Muscle of leg (tissue), 3 donors: ENCODE measurements at regions not wholly inside any gene's neighbourhood (a gene's known extent, or its start where the extent isn't known, plus 50 kb on each side); places are given as distances from the start of the nearest gene placed in this dataset.
"Not testable (repeated sequence)": the region's sequence is repeated elsewhere in the genome, so short reads cannot be mapped to it uniquely, and the experiment has no call there.

Experiments used
- DNase-seq: peaks from one replicate; pipeline ENCODE4 v3.0.0; 2013
- H3K27ac ChIP-seq: one replicate; pipeline ENCODE4 v1.5.1; 2013; ENCODE audit warnings: mild to moderate bottlenecking, low read length, control low read depth
- H3K27me3 ChIP-seq: one replicate; pipeline ENCODE4 v1.6.1; 2013; ENCODE audit warnings: low read length; ENCODE audit not compliant: control insufficient read depth, insufficient read depth
- H3K36me3 ChIP-seq: one replicate; pipeline ENCODE4 v1.6.1; 2013; ENCODE audit warnings: low read length; ENCODE audit not compliant: control insufficient read depth, insufficient read depth
- H3K4me1 ChIP-seq: one replicate; pipeline ENCODE4 v1.6.1; 2013; ENCODE audit warnings: low read length; ENCODE audit not compliant: control insufficient read depth, insufficient read depth
- H3K4me3 ChIP-seq: one replicate; pipeline ENCODE4 v1.5.1; 2013; ENCODE audit warnings: low read length, control low read depth
- H3K9me3 ChIP-seq: replicated peaks from 2 replicates; pipeline ENCODE4 v1.6.1; 2013; ENCODE audit warnings: low read depth, low read length; ENCODE audit not compliant: control insufficient read depth
- WGBS: methylation state at CpG from one replicate; pipeline ENCODE4 v1.1.5; 2013; ENCODE audit warnings: missing lambda C conversion rate; ENCODE audit not compliant: insufficient coverage; 5-methylcytosine and 5-hydroxymethylcytosine counted together

- no peak overlapping the region for H3K4me3 ChIP-seq
- no CpG with 5 or more reads among the region's 5 CpGs for WGBS
- H3K36me3 ChIP-seq, result no peaks in the 10 kb centered on the region
- no peak for DNase-seq
- H3K9me3 ChIP-seq, result no peaks in the 10 kb centered on the region
- no peaks in the 10 kb centered on the region for H3K27me3 ChIP-seq
- no peak overlapping the region for H3K27ac ChIP-seq
- H3K4me1 ChIP-seq, result no peaks in the 10 kb centered on the region
These were observed 81.8 kb upstream of the GJB6 start for GRCh38 chr13:20313896-20314295.

- DNase-seq, result no peak
- no peaks in the 10 kb centered on the region for H3K9me3 ChIP-seq
- WGBS, result 74% methylated on average over 4 of the region's 5 CpGs
- H3K4me3 ChIP-seq, result no peak overlapping the region
- no peaks in the 10 kb centered on the region for H3K27me3 ChIP-seq
- no peak overlapping the region for H3K27ac ChIP-seq
- no peaks in the 10 kb centered on the region for H3K36me3 ChIP-seq
- H3K4me1 ChIP-seq, result no peaks in the 10 kb centered on the region
These were observed 80.2 kb upstream of the GJB6 start for GRCh38 chr13:20312292-20312691.

GRCh38 chr13:20311596-20311995 is 79.5 kb upstream of the GJB6 start:
- Histone ChIP-seq H3K27ac (no peak overlapping the region), H3K27me3 (no peaks in the 10 kb centered on the region), H3K36me3 (no peaks in the 10 kb centered on the region), H3K4me1 (no peaks in the 10 kb centered on the region), H3K9me3 (no peaks in the 10 kb centered on the region), H3K4me3 (no peak overlapping the region)
- 50% methylated on average over 1 of the region's 2 CpGs for WGBS
- no peak for DNase-seq

GRCh38 chr13:20311022-20311421 is 78.9 kb upstream of the GJB6 start:
- Histone ChIP-seq H3K4me3 (no peak overlapping the region), H3K27me3 (no peaks in the 10 kb centered on the region), H3K27ac (no peak overlapping the region), H3K36me3 (no peaks in the 10 kb centered on the region), H3K9me3 (no peaks in the 10 kb centered on the region), H3K4me1 (no peaks in the 10 kb centered on the region)
- WGBS, result no CpG with 5 or more reads among the region's 2 CpGs
- no peak for DNase-seq

- no peak for DNase-seq
- Histone ChIP-seq H3K9me3 (no peaks in the 10 kb centered on the region), H3K27ac (no peak overlapping the region), H3K27me3 (peaks cover 18% of the 10 kb centered on the region), H3K4me3 (no peak overlapping the region), H3K4me1 (peaks cover 6% of the 10 kb centered on the region), H3K36me3 (no peaks in the 10 kb centered on the region)
- 82% methylated on average over 3 of the region's 6 CpGs for WGBS
These were observed 73.9 kb upstream of the GJB6 start for GRCh38 chr13:20306039-20306438.

GRCh38 chr13:20305587-20305986 is 73.5 kb upstream of the GJB6 start:
- no peak overlapping the region for H3K4me3 ChIP-seq
- peaks cover 18% of the 10 kb centered on the region for H3K27me3 ChIP-seq
- WGBS, result no CpG with 5 or more reads among the region's 2 CpGs
- no peaks in the 10 kb centered on the region for H3K9me3 ChIP-seq
- peaks cover 6% of the 10 kb centered on the region for H3K4me1 ChIP-seq
- H3K27ac ChIP-seq, result no peak overlapping the region
- DNase-seq, result no peak
- no peaks in the 10 kb centered on the region for H3K36me3 ChIP-seq

GRCh38 chr13:20304061-20304460 is 71.9 kb upstream of the GJB6 start:
- not testable (repeated sequence) for H3K27ac ChIP-seq, H3K9me3 ChIP-seq, H3K4me1 ChIP-seq, H3K4me3 ChIP-seq, DNase-seq, H3K36me3 ChIP-seq
- WGBS, result no CpG with 5 or more reads among the region's 4 CpGs
- peaks cover 26% of the 10 kb centered on the region for H3K27me3 ChIP-seq

- H3K4me3 ChIP-seq, result no peak overlapping the region
- H3K27ac ChIP-seq, result no peak overlapping the region
- no peaks in the 10 kb centered on the region for H3K36me3 ChIP-seq
- WGBS, result 68% methylated on average over 4 of the region's 6 CpGs
- no peak for DNase-seq
- no peaks in the 10 kb centered on the region for H3K9me3 ChIP-seq
- peaks cover 26% of the 10 kb centered on the region for H3K27me3 ChIP-seq
- peaks cover 6% of the 10 kb centered on the region for H3K4me1 ChIP-seq
These were observed 71.5 kb upstream of the GJB6 start for GRCh38 chr13:20303636-20304035.

GRCh38 chr13:20301403-20302071 is 69.4 kb upstream of the GJB6 start:
- Histone ChIP-seq H3K4me3 (peak overlapping the region; percentile 26), H3K27me3 (peaks cover 29% of the 10 kb centered on the region), H3K36me3 (no peaks in the 10 kb centered on the region), H3K27ac (no peak overlapping the region), H3K4me1 (peaks cover 6% of the 10 kb centered on the region), H3K9me3 (no peaks in the 10 kb centered on the region)
- WGBS, result 11% methylated on average over 55 of the region's 56 CpGs
- peak; percentile 44 for DNase-seq

GRCh38 chr13:20301015-20301402 is 68.9 kb upstream of the GJB6 start:
- Histone ChIP-seq H3K4me3 (no peak overlapping the region), H3K27ac (no peak overlapping the region), H3K9me3 (no peaks in the 10 kb centered on the region), H3K27me3 (peaks cover 31% of the 10 kb centered on the region), H3K4me1 (peaks cover 6% of the 10 kb centered on the region), H3K36me3 (no peaks in the 10 kb centered on the region)
- 0% methylated on average over 1 of the region's 7 CpGs for WGBS
- DNase-seq, result peak; percentile 2

- Histone ChIP-seq H3K4me1 (peaks cover 6% of the 10 kb centered on the region), H3K36me3 (no peaks in the 10 kb centered on the region), H3K27me3 (peaks cover 25% of the 10 kb centered on the region), H3K4me3 (no peak overlapping the region), H3K27ac (no peak overlapping the region), H3K9me3 (no peaks in the 10 kb centered on the region)
- DNase-seq, result no peak
- no CpG with 5 or more reads among the region's 3 CpGs for WGBS
These were observed 65.1 kb upstream of the GJB6 start for GRCh38 chr13:20297181-20297580.
